Sigmoid colon (tissue), 6 donors: ENCODE measurements at regions not wholly inside any gene's neighbourhood (a gene's known extent, or its start where the extent isn't known, plus 50 kb on each side); places are given as distances from the start of the nearest gene placed in this dataset.

Experiments
- DNase-seq: peaks from one replicate; pipeline ENCODE4 v3.0.0-alpha.2; 2019
- H3K27ac ChIP-seq, 4 donors: fragments of 200-600 bp; sonication (generic); one replicate each; pipeline ENCODE4 v1.5.1; 2016 to 2019; ENCODE audit warnings: mild to moderate bottlenecking in 1 of 4
- H3K27me3 ChIP-seq, 3 donors: fragments of 200-600 bp; sonication (generic); one replicate each; pipeline ENCODE4 v1.5.1; 2019; ENCODE audit warnings: mild to moderate bottlenecking in 1 of 3
- H3K36me3 ChIP-seq, 4 donors: fragments of 200-600 bp; sonication (generic); one replicate each; pipeline ENCODE4 v1.5.1; 2016 to 2019
- H3K4me1 ChIP-seq, 4 donors: fragments of 200-600 bp; sonication (generic); one replicate each; pipeline ENCODE4 v1.5.1; 2017 to 2019
- H3K4me3 ChIP-seq, 4 donors: fragments of 200-600 bp; sonication (generic); one replicate each; pipeline ENCODE4 v1.5.1; 2017 to 2019; ENCODE audit warnings: mild to moderate bottlenecking in 2 of 4, moderate library complexity in 1 of 4
- H3K9me3 ChIP-seq, 4 donors: fragments of 200-600 bp in 3 of 4; sonication (generic) in 3 of 4; one replicate each; pipeline versions ENCODE4 v1.5.1 to v1.6.1; 2013 to 2019
- EP300 ChIP-seq, 4 donors: sonication (generic); formaldehyde crosslinking; IDR thresholded peaks; one replicate each; pipeline ENCODE4 v1.6.1; 2017; ENCODE audit warnings: antibody characterized with exemption in 4 of 4
- POLR2A ChIP-seq, 2 donors: fragments of 450-650 bp; IDR thresholded peaks; one replicate each; pipeline ENCODE4 v1.6.1; 2016; ENCODE audit warnings: antibody characterized with exemption in 2 of 2, mild to moderate bottlenecking in 2 of 2, moderate library complexity in 2 of 2
- POLR2AphosphoS5 ChIP-seq, 4 donors: sonication (generic); formaldehyde crosslinking; IDR thresholded peaks; one replicate each; pipeline ENCODE4 v1.6.1; 2017; ENCODE audit warnings: antibody characterized with exemption in 4 of 4
- WGBS, 2 donors: extraction: QIAGEN DNeasy Blood & Tissue Kit; methylation state at CpG; one replicate each; pipeline ENCODE4 v1.1.7; 2013; 5-methylcytosine and 5-hydroxymethylcytosine counted together
- intact Hi-C: fragments of 100-400 bp; cut with DNase I; formaldehyde crosslinking; loops from one replicate; pipeline ENCODE4 v1.15.1; 2023
- TF ChIP-seq, protein P1 (sequence below), 4 experiments: fragments of 450-650 bp in 3 of 4; fragments of 200-600 bp in 1 of 4; IDR thresholded peaks; one replicate each; pipeline ENCODE4 v1.5.1; 2016 to 2019; ENCODE audit warnings: antibody characterized with exemption in 4 of 4, mild to moderate bottlenecking in 3 of 4, moderate library complexity in 2 of 4
- donor health status: healthy with polysubstance abuse.
- donor health status: healthy.

DNA sequence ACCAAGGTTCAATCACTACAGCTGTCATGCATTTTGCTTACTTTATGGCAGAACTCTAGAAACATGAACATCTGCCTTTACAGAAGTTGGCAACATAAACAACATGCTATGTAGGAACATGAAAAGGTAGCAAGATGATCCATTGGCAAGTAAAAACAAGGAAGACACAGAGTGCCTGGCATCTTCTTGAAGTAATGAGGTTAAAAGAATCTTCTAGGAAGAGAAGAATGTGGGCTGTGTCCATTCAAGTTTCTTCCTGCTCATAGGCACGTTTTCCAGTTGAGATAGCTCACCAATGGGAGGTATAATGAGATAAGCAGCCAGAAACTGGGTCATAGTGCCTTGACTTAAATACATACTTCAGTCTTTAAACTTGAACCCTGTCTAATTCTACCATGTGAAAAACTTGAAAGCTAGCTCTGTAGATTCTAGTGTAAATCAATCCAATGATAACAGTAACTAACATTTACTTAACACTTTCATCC is 109.4 kb upstream of the PRLR start:
- TF ChIP-seq POLR2A (IDR thresholded peaks at IDR 0.05), result no peak
- no peak for TF ChIP-seq EP300 (IDR thresholded peaks at IDR 0.05)
- no peak for TF ChIP-seq POLR2AphosphoS5 (IDR thresholded peaks at IDR 0.05)
- TF ChIP-seq, protein P1, sequence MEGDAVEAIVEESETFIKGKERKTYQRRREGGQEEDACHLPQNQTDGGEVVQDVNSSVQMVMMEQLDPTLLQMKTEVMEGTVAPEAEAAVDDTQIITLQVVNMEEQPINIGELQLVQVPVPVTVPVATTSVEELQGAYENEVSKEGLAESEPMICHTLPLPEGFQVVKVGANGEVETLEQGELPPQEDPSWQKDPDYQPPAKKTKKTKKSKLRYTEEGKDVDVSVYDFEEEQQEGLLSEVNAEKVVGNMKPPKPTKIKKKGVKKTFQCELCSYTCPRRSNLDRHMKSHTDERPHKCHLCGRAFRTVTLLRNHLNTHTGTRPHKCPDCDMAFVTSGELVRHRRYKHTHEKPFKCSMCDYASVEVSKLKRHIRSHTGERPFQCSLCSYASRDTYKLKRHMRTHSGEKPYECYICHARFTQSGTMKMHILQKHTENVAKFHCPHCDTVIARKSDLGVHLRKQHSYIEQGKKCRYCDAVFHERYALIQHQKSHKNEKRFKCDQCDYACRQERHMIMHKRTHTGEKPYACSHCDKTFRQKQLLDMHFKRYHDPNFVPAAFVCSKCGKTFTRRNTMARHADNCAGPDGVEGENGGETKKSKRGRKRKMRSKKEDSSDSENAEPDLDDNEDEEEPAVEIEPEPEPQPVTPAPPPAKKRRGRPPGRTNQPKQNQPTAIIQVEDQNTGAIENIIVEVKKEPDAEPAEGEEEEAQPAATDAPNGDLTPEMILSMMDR (IDR thresholded peaks at IDR 0.05), result no peak
- no peak for DNase-seq

DNA sequence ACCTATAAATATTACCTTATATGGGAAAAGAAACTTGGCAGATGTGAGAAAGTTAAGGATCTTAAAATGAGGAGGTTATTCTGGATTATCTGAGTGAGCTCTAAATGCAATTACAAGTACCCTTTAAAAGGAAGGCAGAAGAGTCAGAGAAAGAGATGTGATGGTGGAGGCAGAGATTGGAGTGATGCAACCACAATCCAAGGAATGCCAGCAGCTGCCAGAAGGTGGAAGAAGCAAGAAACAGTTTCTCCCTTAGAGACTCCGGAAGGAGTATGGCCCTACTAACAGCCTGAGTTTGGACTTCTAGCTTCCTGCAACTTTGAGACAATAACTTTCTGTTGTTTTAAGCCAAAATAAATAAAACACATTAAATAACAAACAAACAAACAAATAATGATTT is 108.7 kb upstream of the PRLR start:
- no peak for DNase-seq
- Histone ChIP-seq H3K4me1 (no peaks in the 10 kb centered on the region), H3K36me3 (no peaks in the 10 kb centered on the region), H3K9me3 (peaks cover 0 to 3% (median 0%) of the 10 kb centered on the region in 4 donors), H3K4me3 (no peak overlapping the region), H3K27ac (no peak overlapping the region), H3K27me3 (no peaks in the 10 kb centered on the region)
- intact Hi-C loops, result no loop called here
- TF ChIP-seq, protein P1 (IDR thresholded peaks at IDR 0.05), result no peak
- no peak for TF ChIP-seq POLR2AphosphoS5 (IDR thresholded peaks at IDR 0.05)
- TF ChIP-seq POLR2A (IDR thresholded peaks at IDR 0.05), result no peak
- no peak for TF ChIP-seq EP300 (IDR thresholded peaks at IDR 0.05)
- 93 to 100% methylated on average over 1 of the region's 1 CpG for whole genome bisulfite sequencing, 2 donors

More for the DNA sequence above, 109.4 kb upstream of the PRLR start:
- Histone ChIP-seq H3K4me1 (no peaks in the 10 kb centered on the region), H3K4me3 (no peak overlapping the region), H3K27ac (no peak overlapping the region), H3K9me3 (peaks cover 0 to 3% (median 0%) of the 10 kb centered on the region in 4 donors), H3K36me3 (no peaks in the 10 kb centered on the region), H3K27me3 (no peaks in the 10 kb centered on the region)
- WGBS, 2 donors, result 28 to 59% methylated on average over 1 of the region's 1 CpG
- intact Hi-C loops, result no loop called here

DNA sequence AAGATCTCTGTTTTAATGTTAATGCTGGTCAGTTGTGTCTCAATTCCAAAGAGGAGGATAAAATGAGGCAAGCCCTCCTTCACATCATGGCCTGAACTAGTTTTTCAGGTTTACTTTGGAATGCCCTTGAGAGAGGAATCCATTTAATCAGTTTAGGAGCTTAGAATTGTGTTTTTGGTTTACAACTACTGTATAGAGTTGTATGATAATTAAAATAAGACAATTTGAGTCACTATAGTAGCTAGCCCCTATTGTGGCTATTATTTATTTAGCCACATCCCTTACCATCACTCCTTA is 107.8 kb upstream of the PRLR start:
- intact Hi-C loops, result no loop called here
- Histone ChIP-seq H3K36me3 (no peaks in the 10 kb centered on the region), H3K4me3 (no peak overlapping the region), H3K9me3 (peaks cover 0 to 3% (median 0%) of the 10 kb centered on the region in 4 donors), H3K27ac (no peak overlapping the region), H3K27me3 (no peaks in the 10 kb centered on the region), H3K4me1 (no peaks in the 10 kb centered on the region)
- DNase-seq, result no peak
- TF ChIP-seq POLR2AphosphoS5 (IDR thresholded peaks at IDR 0.05), result no peak
- no peak for TF ChIP-seq EP300 (IDR thresholded peaks at IDR 0.05)
- TF ChIP-seq, protein P1 (IDR thresholded peaks at IDR 0.05), result no peak
- TF ChIP-seq POLR2A (IDR thresholded peaks at IDR 0.05), result no peak

DNA sequence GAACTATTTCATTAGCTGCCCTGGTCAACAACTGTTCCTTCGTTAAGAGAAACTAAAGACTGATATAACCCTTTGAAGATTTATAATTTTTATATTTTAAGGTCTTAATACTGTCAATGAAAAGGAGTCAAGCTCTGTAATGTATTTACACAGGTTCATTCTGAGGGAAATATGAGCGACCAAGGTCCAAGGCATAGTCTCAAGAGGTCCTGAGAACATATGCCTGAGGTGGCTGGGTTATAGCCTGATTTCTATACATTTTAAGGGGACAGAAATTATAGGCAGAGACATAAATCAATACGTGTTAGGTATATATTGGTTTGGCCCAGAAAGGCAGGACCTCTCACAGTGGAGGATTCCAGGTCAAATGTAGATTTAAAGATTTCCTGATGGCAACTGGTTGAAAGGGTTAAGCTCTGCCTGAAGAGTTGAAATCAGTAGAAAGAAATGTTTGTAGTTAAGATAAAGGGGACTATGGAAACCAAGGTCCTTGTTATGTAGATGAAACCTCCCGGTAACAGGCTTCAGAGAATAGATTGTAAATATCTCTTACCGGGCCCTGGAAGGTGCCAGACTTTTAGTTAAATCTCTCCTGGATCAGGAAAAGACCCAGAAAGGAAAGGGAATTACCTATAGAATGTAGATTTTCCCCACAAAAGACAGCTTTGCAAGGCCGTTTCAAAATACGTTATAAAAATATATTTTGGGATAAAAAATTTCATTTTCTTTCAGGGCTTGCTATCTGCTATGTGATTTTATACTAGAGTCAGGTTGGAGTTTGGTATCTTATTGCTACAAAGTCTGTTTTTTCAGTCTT is 107.3 kb upstream of the PRLR start:
- Histone ChIP-seq H3K4me1 (no peaks in the 10 kb centered on the region), H3K27me3 (no peaks in the 10 kb centered on the region), H3K9me3 (peaks cover 0 to 3% (median 0%) of the 10 kb centered on the region in 4 donors), H3K27ac (no peak overlapping the region), H3K4me3 (no peak overlapping the region), H3K36me3 (no peaks in the 10 kb centered on the region)
- TF ChIP-seq POLR2A (IDR thresholded peaks at IDR 0.05) (no peak), POLR2AphosphoS5 (IDR thresholded peaks at IDR 0.05) (no peak), EP300 (IDR thresholded peaks at IDR 0.05) (no peak)
- TF ChIP-seq, protein P1 (IDR thresholded peaks at IDR 0.05), result no peak
- 82 to 83% methylated on average over 7 of the region's 7 CpGs for WGBS, 2 donors
- DNase-seq, result no peak
- intact Hi-C loops, result no loop called here
